CD4-positive, alpha-beta T cell treated with Interferon gamma for 1 hour (primary cell): ENCODE measurements at regions not wholly inside any gene's neighbourhood (a gene's known extent, or its start where the extent isn't known, plus 50 kb on each side); places are given as distances from the start of the nearest gene placed in this dataset.

ENCODE experiments used
- DNase-seq: peaks from one replicate; pipeline ENCODE4 v3.0.0-alpha.2; 2020

DNA sequence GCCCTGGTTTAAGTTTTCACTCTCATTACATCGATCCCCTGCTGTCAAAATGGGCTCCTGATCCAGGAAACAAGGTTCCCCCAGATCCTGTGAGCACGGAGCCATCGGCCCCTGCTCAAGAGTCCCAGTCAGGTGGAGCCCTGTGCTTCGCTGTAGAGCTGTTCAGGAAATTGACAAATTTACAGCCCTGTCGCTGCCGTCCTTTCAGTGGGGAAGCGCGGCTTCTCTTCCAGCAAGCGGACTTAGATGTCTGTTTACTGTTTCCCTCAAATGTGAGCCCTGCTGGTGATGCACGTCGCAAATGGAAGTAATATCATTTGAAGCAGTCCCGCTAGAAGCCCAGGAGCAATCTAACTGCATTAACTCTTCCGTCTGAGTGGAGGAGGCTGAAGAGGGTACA lies 760.9 kb upstream of the WWC1 start:
- no peak for DNase-seq

DNA sequence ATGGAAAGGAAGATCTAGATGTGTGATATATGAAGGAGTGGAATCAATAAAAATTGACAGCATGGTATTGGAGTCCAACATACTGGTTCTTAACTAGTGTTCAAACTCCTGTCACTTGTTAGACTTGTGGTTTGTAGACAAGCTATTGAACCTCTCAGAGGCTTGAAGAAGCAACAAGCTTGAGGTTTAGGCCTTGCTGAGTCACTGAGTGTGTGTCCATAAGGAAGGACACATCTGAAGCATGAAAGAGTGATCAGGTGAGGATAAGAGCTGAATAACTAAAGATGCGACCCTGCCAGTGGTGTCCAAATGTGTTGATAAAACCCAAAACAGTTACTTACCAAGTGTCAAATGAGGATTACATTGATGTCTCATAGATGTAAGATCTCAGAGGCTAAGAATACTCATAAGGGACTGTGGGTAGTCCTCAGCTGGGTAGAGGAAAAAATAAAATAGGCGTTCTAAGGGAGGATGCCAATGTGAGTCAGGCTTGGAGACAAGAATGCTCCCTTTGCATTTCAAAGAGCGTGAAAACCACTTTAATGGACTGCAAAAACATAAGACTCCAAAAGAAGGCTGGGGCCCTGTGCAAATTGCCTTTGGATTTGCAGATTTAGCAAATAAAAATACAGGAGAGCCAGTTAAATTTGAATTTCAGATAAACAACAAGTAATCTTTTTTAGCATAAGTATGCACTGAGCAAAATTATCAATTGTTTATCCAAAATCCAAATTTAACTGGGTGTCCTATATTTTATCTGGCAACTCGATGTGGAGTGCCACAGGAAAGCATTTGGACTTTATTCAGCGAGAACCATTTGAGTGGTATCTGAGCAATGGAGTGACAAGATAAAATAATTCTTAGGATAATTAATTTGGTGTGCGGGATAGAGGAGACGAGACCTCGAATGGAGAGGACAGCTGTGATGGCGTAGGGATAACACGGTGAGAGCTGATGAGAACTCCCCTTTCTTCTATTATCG lies 757.3 kb upstream of the WWC1 start:
- DNase-seq, result no peak

DNA sequence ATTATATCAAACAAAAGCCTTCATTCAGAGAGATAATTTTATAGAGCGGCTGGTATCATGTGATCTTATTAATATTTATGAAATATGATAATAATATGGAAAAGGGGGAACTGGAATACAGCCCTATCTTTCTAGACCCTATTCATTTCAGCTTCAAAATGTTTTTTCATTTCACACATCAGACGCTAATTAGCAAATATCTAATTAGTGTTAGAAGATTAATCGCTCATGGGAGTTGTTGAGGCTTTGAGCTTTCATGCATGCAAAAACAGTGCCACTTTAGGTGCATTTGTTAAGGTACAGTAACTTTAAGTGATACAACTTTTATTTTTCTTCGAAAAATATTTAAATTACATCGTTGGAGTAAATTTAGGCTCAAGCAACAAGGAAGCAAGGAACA lies 751.7 kb upstream of the WWC1 start:
- no peak for DNase-seq

DNA sequence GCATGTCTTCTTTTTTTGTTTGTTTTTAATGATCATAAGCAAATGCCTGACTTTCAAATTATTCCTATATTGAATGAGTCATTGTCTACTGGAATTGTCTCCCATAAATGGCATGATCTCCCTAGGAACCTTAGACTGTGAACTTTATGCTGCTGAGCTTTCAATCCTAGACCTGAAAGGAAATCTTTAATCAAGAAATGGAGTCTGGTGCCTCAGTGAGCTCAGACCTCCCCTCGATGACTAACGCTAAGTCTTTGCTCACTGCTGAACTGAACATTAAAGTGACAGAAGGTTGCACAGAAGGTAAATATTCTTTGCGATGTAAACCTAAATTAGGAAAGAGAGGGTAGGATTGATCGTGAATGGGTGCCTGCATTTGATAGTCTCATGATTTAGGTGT lies 745.2 kb upstream of the WWC1 start:
- no peak for DNase-seq

DNA sequence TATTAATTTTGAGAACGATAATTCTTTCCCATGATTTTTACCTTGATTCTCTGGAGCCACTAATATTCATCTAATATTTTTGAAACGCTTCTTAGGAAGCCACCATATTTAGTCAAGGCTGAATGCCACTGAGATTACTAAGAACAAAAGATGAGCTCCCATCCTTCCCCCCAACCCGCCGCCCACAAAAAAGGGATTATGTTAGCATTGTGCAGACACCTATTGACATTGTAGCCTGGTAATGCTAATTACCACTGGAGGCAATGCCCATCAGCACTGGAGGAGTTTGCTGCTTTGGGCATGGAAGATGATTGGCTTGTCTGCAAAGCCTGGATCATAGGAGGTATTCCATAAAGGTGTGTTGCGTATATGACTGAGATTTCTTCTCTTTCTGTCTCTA lies 739.1 kb upstream of the WWC1 start:
- no peak for DNase-seq

- DNase-seq, result no peak
These were observed 737.9 kb upstream of the WWC1 start for GRCh38 chr5:167553511-167553910.

DNA sequence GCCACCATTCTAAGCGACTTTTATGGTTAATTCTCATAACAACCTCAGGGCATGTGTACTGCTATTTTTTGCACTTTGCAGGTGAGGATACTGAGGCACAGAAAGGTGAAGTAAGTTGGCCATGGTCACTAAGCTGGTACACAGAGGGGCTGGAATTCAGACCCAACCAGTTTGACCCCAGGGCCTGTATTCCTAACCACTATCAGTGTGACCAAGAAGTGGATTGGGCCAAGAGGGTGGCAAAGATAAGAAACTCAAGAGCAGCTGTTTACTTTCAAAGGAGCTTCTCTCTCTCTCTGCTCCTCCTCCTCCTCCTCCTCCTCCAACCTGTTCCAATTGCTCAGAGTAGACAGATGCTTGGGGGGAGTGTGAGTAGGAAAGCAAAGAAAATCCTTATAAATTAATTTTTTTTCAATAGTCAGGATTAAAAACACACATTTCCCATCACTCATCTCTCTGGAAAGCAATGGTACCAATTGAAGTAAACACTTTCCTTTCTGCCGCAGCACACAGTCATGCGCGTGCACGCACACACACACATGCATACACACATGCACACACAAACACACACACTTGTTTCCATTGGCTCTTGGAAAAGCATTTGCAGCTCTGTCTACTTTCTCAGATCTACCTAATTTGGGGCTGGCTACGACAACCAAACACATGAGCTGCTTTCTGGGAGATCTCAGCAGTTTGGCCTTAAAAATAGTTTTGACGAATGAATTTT lies 736.7 kb upstream of the WWC1 start:
- DNase-seq, result no peak

GRCh38 chr5:167555565-167556166 lies 735.8 kb upstream of the WWC1 start:
- DNase-seq, result no peak

DNA sequence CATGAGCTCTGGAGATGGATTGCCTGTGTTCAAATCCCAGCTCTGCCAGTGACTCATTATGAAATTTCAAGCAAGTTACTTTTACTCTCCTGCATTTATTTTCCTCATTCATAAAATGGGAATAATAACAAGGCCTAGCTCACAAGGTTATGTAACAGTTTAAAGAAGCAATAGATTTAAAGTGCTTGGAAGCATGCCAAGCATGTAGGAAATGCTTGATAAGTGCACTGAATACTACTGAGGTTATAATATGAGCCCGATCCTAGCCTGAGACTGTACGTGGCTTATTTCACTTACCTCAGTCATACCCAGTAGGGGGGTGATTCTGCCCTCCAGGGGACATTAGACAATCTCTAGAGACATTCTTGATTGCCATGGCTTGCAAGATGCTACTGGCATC lies 734.1 kb upstream of the WWC1 start:
- DNase-seq, result no peak

DNA sequence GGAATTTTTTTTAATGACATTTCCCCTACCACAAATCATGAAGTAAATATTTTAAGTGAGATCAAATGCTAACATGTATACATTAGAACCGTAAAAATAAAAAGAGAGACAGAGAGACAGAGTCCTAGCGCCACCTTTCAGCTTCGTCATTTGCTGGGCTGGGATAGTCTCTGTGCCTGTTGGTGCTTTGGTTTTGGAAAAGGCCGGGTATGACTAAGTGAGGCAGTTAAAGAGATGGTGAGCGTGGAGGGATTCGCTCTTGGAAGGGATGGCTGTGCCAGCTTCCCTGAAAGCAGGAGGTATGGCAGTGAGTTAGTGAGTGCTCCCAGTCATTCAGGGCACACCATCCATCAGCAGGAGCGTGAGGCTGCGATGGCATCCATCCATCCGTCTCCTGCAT lies 729.6 kb upstream of the WWC1 start:
- DNase-seq, result no peak

DNA sequence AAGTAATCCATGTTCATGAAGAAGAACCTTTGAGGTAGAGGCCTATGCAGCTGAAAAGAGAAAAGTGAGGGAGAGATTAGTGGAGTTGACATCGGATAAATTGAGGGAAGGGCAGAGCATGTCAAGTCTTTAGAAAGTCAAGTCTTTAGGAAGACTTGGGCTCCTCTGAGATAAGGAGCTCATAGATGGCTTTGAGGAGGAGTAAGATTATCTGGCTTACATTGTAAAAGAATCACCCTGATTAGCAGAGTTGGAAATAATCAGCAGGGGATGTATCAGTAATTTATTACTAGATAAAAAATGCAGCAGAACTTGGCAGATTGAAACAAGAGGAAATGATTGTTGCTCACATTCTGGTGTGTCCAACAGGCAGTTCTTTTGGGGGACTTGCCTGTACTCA lies 727.2 kb upstream of the WWC1 start:
- no peak for DNase-seq

DNA sequence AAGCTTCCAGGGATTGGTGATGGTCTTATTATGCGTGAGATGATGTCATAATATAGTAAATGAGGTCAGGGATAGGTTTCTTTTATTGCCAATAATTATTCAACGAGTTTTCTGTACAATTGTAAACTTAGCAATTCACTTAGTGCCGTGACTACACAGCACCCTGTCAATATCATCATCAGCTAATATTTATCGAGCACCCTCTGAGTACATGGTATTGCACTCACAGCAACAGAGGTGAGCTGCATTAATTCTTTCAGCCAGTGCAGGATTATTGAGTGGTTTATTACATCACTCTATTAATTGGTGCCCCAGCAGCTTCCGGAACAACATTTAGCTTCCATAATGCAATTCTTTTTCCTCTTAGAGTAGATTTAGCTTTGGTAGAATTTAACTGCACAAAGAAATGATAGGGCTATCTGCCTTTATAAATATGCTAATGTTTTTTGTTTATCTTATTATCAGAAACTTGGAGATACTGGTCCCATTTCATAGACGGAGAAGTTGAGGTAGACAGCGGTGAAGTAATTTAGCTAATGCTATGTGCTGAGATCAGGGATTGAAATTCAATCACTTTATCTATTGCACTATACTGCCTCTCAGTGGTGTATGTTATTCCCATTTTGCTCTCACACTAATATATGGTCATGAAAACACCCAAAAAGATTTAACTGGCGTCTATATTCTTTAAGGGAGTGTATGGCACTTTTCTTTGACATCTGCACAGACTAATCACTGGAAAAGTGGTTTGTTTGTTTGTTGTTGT lies 726.1 kb upstream of the WWC1 start:
- DNase-seq, result no peak

- no peak for DNase-seq
These were observed 721.0 kb upstream of the WWC1 start for GRCh38 chr5:167570431-167570830.

DNA sequence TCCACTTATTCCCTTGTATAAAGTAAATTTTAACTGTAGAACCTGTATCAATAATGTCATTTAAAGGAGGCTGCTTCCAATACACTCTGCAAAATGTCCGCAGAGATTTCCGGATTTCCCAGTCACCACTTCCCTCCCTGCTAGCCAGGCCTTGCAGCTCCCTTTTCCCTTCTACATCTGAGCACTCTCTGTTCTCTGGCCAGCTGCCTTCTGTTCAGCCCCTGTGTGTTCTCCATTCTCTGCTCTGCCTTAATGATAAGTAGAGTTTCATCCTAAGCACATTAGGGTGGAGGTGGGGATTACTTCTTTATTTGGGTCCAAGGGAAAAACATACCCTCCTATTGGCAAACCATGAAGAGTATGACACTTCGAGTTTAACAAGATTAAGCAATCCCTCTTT lies 719.6 kb upstream of the WWC1 start:
- DNase-seq, result no peak

GRCh38 chr5:167573370-167574127 lies 717.9 kb upstream of the WWC1 start:
- DNase-seq, result no peak

- DNase-seq, result no peak
These were observed 717.0 kb upstream of the WWC1 start for GRCh38 chr5:167574464-167574863.

DNA sequence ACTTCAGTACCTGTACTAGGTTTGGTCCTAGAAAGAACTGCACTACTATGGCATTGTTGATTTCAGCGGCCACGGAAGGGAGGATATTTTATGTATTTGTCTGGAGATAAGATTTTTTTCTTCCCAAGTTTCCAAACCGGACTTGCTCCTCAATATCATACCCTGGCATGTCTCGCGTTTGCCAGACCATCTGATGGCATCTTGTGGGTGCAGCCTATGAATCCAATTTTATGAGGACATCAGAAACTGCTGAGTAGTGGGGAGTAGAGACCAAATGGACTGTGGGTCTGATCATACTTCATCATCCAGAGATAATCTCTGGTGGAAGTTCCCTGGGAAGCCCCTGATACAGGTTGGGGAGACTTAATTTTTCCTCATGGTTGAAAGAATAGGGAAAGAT lies 716.1 kb upstream of the WWC1 start:
- no peak for DNase-seq

GRCh38 chr5:167576126-167576525 lies 715.3 kb upstream of the WWC1 start:
- no peak for DNase-seq

DNA sequence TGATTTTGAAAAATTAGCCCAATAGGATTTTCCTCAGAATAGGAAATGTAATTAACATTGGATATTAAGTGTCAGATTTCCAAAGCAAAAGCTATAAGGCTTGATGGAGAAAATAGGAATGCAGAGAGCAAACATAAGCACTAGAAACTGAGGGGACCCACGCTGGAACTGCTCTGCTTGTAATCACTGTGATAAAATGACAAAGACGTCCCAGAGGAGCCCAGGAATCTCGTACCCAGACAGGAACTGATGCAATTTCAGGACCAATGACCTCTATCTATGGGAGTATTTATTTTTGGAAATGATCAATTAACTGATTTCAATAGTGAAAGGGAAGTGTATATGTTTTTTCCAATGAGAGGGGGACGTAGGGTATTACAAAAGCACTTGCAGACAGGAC lies 714.5 kb upstream of the WWC1 start:
- DNase-seq, result no peak

GRCh38 chr5:167577616-167578015 lies 713.8 kb upstream of the WWC1 start:
- no peak for DNase-seq

DNA sequence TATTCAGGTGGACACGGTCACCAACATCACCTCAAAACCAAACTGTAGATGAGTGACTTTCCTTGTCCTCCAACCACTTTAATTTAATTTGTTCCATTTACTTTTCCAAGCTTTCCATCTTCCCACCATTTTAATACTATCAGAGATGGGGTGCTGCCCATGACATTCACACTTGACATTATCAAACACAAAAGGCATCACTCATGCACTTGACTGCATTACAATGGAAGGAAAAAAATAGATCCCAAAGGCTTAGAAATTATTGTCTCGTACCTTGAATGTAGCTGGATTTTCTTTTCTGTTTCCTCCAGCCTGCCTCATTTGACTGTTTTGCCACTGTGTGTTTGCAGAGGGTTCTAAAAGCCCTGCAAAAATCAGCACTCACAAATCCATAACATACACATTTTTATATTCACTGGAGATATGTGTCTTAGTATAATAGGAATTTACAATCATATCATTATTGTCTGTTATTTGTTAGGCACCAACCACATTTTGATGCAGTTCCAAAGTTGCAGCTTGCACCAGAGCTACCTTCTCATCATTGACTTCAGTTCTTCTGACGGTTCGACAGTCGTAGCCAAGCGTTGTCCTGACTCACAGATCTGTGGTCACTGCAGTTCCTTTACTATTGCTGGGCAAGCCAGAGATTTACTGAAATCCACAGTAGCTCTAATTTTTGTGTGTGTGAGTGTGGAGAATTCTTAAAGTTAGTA lies 712.3 kb upstream of the WWC1 start:
- DNase-seq, result no peak

GRCh38 chr5:167579693-167580055 lies 711.8 kb upstream of the WWC1 start:
- no peak for DNase-seq
